ENCODE measurements at regions not wholly inside any gene's neighbourhood (a gene's known extent, or its start where the extent isn't known, plus 50 kb on each side); places are given as distances from the start of the nearest gene placed in this dataset.

DNA sequence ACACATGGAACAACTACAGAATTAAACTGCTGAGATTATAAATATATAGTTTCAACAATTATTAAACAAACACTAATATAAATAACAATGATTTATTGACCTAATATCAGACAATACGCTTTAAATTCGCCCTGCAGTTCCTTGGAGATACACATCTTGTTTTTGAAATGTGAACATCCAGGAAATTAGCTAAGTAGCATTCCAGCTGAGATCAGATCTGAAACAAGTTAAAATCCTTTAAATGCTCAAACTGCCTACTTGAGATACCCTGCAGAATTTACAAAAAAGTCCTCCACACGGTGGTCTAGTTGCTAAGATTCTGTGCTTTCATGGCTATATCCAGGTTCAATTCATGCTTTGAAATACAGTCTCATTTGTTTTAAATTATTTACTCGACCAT lies 101.4 kb upstream of the OLFM3 start:
- TF ChIP-seq POLR2A (IDR thresholded peaks at IDR 0.05) (no peak), POLR2AphosphoS5 (IDR thresholded peaks at IDR 0.05) (no peak), EP300 (IDR thresholded peaks at IDR 0.05) (no peak)
- TF ChIP-seq, protein P1, sequence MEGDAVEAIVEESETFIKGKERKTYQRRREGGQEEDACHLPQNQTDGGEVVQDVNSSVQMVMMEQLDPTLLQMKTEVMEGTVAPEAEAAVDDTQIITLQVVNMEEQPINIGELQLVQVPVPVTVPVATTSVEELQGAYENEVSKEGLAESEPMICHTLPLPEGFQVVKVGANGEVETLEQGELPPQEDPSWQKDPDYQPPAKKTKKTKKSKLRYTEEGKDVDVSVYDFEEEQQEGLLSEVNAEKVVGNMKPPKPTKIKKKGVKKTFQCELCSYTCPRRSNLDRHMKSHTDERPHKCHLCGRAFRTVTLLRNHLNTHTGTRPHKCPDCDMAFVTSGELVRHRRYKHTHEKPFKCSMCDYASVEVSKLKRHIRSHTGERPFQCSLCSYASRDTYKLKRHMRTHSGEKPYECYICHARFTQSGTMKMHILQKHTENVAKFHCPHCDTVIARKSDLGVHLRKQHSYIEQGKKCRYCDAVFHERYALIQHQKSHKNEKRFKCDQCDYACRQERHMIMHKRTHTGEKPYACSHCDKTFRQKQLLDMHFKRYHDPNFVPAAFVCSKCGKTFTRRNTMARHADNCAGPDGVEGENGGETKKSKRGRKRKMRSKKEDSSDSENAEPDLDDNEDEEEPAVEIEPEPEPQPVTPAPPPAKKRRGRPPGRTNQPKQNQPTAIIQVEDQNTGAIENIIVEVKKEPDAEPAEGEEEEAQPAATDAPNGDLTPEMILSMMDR (IDR thresholded peaks at IDR 0.05) = no peak

Data from stomach (tissue), 4 donors.